ENCODE measurements at regions not wholly inside any gene's neighbourhood (a gene's known extent, or its start where the extent isn't known, plus 50 kb on each side); places are given as distances from the start of the nearest gene placed in this dataset.

- H3K36me3 ChIP-seq = no peaks in the 10 kb centered on the region
- H3K4me1 ChIP-seq = no peaks in the 10 kb centered on the region
- TF ChIP-seq EP300 (IDR thresholded peaks at IDR 0.05) (no peak), POLR2A (IDR thresholded peaks at IDR 0.05) (no peak), POLR2AphosphoS5 (IDR thresholded peaks at IDR 0.05) (no peak), CTCF (IDR thresholded peaks at IDR 0.05) (no peak)
- H3K4me3 ChIP-seq = no peak overlapping the region
- H3K9me3 ChIP-seq = no peaks in the 10 kb centered on the region
- ATAC-seq = no peak
- no peak overlapping the region for H3K27ac ChIP-seq
- H3K27me3 ChIP-seq = no peaks in the 10 kb centered on the region
- WGBS, 2 donors (ENCODE audit: low coverage in 1 of 2) = 90 to 100% methylated on average over 1 to 2 of the region's 10 CpGs
These were observed 260.4 kb downstream of the SLITRK1 start for GRCh38 chr13:83621765-83622421.

DNA sequence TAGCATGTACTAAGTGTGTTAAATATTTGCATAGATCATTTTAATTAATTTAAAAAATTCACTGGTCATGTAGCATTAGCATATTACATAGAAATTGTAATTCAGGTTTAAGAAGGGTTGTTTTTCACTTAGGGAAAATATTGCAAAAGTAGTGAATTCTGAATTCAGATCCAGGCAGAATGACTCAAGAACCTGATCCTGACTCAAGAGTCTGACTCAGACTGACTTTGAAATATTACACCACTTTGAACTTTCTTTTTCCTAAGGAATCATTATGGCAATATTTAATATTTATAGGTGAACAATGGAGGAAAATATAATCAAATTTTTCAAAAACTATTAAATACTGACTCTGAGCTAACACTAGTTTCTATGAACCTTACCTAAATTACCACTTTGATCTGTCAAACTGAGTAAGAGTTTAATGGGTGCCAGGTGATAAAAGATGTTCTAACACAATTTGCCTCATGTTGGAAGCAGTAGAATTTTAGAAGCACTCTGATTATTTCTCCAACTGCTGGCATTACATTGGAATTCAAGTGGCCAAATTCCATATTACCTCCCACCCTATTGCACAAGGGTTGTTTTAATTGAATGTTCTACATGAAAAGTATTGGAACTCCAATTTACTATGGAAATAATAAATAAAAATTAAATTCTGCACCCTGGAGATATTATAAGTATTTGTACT, 261.6 kb downstream of the SLITRK1 start:
- no peaks in the 10 kb centered on the region for H3K9me3 ChIP-seq
- no peak overlapping the region for H3K27ac ChIP-seq
- TF ChIP-seq EP300 (IDR thresholded peaks at IDR 0.05) = no peak
- TF ChIP-seq CTCF (IDR thresholded peaks at IDR 0.05) = no peak
- TF ChIP-seq POLR2AphosphoS5 (IDR thresholded peaks at IDR 0.05) = no peak
- TF ChIP-seq POLR2A (IDR thresholded peaks at IDR 0.05) = no peak
- no peak for ATAC-seq
- H3K4me3 ChIP-seq = no peak overlapping the region
- H3K27me3 ChIP-seq = no peaks in the 10 kb centered on the region
- no peaks in the 10 kb centered on the region for H3K36me3 ChIP-seq
- H3K4me1 ChIP-seq = no peaks in the 10 kb centered on the region

DNA sequence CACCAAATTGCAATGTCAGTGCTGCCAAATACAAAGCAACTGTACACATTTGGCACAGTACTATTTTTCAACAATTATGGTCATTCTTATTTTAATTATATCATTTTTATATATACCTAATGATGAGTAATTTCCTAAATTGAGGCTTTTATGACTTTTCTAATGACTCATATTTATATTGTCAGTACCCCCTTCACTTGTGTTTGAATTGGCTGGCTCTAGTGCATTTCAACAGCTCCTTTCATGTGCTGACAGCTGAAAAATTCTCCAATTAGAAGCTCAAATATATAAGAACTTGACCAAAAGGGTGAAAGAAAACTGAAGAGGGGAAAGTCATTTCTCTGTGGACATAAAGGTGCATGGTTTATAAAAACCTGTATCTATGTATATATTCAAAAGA, 263.3 kb downstream of the SLITRK1 start:
- Histone ChIP-seq H3K9me3 (no peaks in the 10 kb centered on the region), H3K36me3 (no peaks in the 10 kb centered on the region), H3K27me3 (no peaks in the 10 kb centered on the region), H3K4me1 (no peaks in the 10 kb centered on the region), H3K4me3 (no peak overlapping the region), H3K27ac (no peak overlapping the region)
- no peak for ATAC-seq
- no peak for TF ChIP-seq CTCF (IDR thresholded peaks at IDR 0.05)
- TF ChIP-seq POLR2AphosphoS5 (IDR thresholded peaks at IDR 0.05) = no peak

DNA sequence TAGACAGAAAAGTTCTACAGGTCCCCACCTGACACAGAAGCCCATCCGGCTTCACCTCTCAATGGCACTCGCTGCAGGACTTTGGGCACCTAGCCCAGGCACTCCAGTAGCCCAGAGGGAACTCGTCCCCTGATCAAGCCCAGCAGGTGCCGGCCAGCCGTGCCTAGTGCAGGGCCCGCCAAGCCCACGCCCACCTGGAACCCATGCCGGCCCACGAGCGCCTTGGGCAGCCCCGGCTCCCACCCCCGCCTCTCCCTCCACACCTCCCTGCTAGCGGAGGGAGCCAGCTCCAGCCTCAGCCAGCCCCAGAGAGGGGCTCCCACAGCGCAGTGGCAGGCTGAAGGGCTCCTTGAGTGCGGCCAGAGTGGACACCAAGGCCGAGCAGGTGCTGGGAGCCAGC, 268.8 kb downstream of the SLITRK1 start:
- Histone ChIP-seq H3K4me3 (no peak overlapping the region), H3K27ac (no peak overlapping the region), H3K36me3 (no peaks in the 10 kb centered on the region), H3K27me3 (no peaks in the 10 kb centered on the region), H3K4me1 (no peaks in the 10 kb centered on the region), H3K9me3 (peaks cover 0 to 11% (median 0%) of the 10 kb centered on the region in 3 donors)
- no peak for TF ChIP-seq POLR2A (IDR thresholded peaks at IDR 0.05)
- TF ChIP-seq EP300 (IDR thresholded peaks at IDR 0.05) = no peak
- TF ChIP-seq CTCF (IDR thresholded peaks at IDR 0.05) = no peak
- no peak for TF ChIP-seq POLR2AphosphoS5 (IDR thresholded peaks at IDR 0.05)
- no CpG with 5 or more reads among the region's 16 CpGs for WGBS, 2 donors (ENCODE audit: low coverage in 1 of 2)
- ATAC-seq = no peak

DNA sequence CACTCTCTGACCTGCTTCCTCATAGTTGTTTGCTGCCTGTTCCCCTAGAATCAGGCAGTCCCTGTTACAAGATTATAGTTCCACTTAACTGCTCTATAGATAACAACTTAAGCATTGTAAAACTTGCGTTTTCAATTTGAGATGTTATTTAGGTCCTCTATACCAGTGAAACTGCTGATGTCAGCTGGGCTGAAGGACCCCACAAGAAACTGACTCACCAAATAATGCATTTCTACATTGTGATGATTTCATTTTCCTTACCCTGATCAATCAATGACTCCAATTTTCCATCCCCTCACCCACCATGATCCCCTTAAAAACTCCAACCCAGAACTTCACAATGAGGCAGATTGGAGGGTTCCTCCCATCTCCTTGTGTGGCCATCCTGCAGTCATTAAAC, 280.7 kb downstream of the SLITRK1 start:
- Histone ChIP-seq H3K36me3 (no peaks in the 10 kb centered on the region), H3K4me1 (no peaks in the 10 kb centered on the region), H3K27me3 (no peaks in the 10 kb centered on the region), H3K9me3 (no peaks in the 10 kb centered on the region), H3K4me3 (no peak overlapping the region), H3K27ac (no peak overlapping the region)
- no peak for ATAC-seq
- TF ChIP-seq POLR2AphosphoS5 (IDR thresholded peaks at IDR 0.05) (no peak), POLR2A (IDR thresholded peaks at IDR 0.05) (no peak), EP300 (IDR thresholded peaks at IDR 0.05) (no peak), CTCF (IDR thresholded peaks at IDR 0.05) (no peak)
- WGBS, 2 donors (ENCODE audit: low coverage in 1 of 2) = 71 to 78% methylated on average over 1 of the region's 1 CpG

All from gastroesophageal sphincter (tissue), 4 donors.